ENCODE measurements at regions not wholly inside any gene's neighbourhood (a gene's known extent, or its start where the extent isn't known, plus 50 kb on each side); places are given as distances from the start of the nearest gene placed in this dataset.
"Not testable (repeated sequence)": the region's sequence is repeated elsewhere in the genome, so short reads cannot be mapped to it uniquely, and the experiment has no call there.

GRCh38 chr12:32010631-32011336 is 51.6 kb downstream of the RESF1 start:
- DNase-seq, result no peak

DNA sequence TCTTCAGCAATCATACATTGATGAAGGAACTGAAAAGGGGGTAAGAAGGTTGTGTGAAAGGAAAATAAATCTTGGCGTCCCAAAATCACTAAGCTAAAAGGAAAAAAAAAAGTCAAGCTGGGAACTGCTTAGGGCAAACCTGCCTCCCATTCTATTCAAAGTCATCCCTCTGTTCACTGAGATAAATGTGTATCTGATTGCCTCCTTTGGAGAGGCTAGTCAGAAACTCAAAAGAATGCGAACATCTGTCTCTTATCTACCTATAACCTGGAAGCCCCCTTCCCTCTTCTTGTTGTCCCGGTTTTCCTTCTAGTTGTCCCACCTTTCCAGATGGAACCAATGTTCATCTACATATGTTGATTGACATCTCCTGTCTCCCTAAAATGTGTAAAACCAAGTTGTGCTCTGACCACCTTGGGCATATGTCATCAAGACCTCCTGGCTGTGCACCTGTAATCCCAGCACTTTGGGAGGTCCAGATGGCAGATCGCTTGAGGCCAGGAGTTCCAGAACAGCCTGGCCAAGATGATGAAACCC is 53.1 kb downstream of the RESF1 start:
- DNase-seq, result no peak

GRCh38 chr12:32015036-32015435 is 55.8 kb downstream of the RESF1 start:
- DNase-seq, result no peak

DNA sequence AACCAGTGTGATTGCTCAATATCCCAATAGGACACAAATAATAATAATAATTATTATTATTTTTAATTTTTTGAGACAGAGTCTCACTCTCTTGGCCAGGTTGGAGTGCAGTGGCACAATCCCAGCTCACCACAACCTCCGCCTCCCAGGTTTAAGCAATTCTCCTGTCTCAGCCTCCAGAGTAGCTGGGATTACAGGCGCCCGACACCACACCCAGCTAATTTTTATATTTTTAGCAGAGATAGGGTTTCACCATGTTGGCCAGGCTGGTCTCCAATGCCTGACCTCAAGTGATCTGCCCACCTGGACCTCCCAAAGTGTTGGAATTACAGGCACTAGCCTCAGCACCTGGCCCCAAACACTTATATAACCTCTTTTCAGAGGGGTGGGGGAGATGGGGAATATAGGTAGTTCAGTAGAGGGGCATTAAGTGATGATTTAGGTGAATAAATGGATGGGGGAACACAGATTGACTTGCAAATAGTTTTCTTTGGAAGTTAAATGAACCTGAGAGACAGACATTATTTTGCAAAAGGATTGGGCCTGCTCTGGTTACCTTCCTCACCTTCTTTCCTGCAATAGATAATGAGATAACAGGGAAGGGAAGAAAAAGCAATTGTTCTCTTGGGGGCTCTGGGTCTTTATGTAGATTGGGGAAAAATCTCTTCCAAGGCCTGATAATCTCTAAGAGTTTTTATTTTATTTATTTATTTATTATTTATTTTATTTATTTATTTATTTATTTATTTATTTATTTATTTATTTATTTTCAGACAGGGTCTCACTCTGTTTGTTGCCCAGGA is 57.7 kb downstream of the RESF1 start:
- no peak for DNase-seq

DNA sequence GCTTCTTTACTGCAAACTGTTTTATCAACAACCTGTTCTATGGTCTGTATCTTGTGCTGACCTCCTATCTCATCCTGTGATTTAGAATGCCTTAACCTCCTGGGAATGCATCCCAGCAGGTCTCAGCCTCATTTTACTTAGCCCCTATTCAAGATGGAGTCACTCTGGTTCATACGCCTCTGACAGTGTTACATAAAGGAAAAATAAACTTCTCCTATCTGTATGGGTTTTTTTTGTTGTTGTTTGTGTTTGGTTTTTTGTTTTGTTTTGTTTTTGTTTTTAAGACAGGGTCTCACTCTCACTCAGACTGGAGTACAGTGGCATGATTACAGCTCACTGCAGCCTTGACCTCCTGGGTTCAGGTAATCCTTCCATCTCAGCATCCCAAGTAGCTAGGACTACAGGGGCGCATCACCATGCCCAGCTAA is 62.1 kb downstream of the RESF1 start:
- DNase-seq, result no peak

DNA sequence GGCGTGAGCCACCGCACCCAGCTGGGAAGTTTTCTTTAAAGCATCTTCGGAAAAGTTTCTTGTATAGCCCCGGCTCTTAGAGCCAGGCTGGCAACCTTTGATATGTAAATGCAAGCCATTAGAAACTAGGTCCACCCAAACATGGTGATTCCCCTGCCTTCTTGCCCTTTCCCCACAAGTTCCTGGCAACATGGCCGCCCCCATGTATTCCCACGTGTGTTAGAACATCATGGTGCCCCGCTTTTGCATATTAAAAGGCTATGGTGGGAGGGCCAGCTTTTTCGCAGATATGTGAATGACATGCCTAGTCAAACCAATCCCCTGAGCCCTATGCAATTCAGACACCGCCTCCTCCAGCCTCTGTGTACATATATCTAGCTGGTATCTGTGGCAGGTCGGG is 63.2 kb downstream of the RESF1 start:
- DNase-seq, result not testable (repeated sequence)

- DNase-seq, result not testable (repeated sequence)
Observed at GRCh38 chr12:32023861-32024260, 64.6 kb downstream of the RESF1 start.

DNA sequence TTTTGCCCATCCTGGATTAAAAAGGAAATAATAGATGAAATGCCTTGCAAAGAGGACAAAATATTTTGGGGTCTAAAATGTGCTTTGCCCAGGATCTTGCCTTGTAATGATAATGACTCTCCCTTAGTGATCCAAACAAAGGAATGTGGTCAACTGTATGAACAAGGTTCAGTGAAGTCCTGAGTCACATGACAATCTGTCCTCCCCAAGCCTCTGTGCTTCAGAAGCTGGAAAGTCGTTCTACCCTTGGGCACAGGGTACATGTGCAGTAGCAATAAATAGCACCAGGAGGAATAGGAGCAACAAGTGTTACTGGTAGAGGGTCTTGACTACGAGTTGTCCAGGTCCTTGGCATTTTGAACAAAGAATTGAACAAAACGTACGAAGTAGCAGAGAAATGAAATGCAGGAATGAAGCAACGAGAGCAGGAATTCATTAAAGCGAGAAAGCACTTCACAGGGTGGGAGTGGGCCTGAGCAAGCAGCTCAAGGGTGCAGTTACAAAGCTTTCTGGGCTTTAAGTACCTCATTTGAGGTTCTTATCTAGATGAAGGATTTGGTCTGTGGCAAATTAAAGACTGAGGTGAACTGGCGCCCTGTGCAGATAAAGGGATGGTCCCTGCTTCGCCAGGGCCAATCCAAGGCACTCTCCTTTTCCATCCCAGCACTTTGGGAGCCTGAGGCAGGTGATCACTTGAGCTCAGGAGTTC is 65.8 kb downstream of the RESF1 start:
- no peak for DNase-seq

DNA sequence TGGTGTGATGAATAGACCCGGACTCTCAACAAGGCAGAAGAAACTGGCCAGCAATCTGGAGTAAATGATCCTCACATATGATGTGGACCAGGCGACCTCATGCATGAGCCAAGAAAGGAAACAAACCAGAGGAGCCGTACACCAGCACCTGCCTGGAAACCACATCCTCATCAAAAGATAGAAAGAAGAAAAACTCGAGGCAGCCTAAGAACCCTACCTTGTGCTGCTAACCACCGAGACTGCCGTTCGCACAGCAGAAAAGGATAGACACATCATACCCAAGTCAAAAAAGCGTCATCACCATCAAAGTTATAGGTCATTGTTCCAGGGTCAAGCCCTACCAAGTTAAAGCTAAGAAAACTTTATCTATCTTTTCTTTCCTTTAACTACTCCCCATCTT is 66.7 kb downstream of the RESF1 start:
- no peak for DNase-seq

GRCh38 chr12:32027684-32028365 is 68.6 kb downstream of the RESF1 start:
- no peak for DNase-seq

DNA sequence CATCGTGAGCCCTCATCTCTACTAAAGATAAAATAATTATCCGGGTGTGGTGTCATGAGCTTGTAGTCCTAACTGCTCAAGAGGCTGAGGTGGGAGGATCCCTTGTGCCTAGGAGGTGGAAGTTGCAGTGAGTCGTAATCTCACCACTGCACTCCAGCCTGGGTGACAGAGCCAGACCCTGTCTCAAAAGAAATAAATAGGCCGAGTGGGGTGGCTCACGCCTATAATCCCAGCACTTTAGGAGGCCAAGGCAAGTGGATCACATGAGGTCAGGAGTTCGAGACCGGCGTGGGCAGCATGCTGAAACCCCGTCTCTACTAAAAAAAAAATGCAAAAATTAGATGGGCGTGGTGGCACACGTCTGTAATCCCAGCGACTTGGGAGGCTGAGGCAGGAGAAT is 70.9 kb downstream of the RESF1 start:
- no peak for DNase-seq

DNA sequence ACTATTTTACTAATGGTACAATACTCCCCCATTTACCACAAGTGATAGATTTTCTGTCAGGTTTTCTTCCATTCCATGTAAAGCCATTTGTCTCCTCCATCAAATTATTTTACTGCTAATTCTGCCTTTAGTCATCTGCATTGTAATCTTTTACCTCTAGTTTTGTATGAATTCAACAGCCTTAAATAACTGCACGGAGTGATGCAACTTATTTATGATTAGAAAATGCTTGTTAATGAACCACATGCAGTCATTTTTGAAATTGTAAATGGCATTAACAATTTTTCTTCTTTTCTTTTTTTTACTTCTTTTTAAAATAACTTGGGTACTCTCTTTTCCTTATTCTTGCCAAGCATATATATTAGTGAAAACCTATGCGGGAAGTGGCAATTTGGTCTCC is 71.5 kb downstream of the RESF1 start:
- no peak for DNase-seq

- peak; percentile 35 for DNase-seq
Observed at GRCh38 chr12:32031109-32031508, 71.9 kb downstream of the RESF1 start.

DNA sequence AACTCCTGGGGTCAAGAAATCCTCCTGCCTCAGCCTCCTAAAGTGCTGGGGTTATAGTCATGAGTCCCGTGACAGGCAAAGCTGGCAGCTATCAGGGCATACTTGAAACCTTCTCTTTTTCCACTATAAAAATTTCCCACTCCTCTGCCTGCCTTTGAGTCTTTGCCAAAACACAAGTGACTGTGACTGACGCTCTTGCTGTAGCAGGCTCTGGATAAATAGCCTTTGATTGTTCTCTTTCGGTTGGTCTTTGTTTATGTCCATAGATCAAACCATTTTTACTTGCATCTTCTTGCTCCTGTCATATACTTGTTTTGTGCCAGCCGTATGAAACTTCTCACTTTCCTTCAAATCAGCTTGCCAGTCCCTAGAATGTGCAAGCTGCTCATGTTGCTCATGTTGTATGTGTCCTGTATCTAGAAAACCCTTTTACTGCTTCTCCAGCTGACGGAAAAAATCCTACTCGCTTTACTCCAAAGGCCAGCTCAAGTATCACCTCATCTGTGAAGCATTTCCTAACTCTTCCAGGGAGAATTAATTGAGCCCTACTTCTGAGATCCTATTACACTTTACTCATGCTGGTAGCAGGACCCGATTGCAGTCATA is 73.1 kb downstream of the RESF1 start:
- peak; percentile 74 for DNase-seq

DNA sequence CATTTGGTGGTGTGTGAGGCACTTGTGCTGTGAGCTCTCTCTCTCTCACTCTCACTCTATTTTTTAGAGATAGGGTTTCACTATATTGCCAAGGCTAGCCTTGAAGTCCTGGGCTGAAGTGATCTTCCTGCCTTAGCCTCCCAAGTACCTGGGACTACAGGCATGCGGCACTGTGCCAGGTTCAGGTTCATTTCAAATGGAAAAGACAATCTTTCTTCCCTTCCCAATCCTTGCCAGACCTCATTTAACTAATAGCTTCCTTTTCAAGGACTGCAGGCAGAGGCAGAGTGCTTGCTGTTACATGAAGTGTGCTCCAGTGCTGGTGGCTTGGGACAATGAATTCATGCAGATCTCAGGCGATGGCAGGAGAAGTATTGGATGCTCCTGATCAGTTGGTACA is 73.2 kb upstream of the BICD1 start:
- no peak for DNase-seq

GRCh38 chr12:32034045-32034444 is 72.6 kb upstream of the BICD1 start:
- DNase-seq, result peak; percentile 33

DNA sequence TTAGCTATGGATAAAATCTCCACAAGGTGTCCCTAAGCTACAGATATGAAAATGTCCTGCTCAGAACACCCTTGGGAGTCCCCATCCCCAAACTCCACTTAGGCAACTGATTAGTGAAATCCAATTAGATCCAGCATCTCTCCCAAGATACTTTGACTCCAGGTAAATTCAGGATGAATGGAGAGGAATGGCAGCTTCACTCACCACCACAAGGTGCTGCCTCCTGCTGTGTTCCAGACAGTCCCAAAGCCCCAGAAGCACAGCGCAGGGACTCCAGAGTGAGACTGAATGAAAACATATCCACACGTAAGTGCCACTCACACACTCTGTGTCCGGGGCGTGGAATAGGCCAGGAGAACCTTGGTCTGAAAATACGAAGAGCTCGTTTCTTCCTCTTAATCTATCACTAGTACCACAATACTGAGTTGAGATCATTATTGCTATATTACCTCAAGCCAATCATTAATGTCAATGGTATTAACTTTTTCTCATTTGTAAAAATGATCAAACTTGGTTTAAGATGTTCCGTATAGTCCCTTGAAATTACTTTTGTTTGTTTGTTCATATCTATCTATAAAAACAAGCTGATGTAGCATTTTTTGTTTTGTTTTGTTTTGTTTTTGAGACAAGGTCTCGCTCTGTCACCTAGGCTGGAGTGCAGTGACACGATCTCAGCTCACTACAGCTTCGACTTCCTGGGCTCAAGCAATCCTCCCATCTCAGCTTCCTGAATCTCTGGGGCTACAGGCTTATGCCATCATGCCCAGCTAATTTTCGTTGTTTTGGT is 70.0 kb upstream of the BICD1 start:
- DNase-seq, result no peak

- peak; percentile 80 for DNase-seq
Observed at GRCh38 chr12:32039347-32039746, 67.3 kb upstream of the BICD1 start.

DNA sequence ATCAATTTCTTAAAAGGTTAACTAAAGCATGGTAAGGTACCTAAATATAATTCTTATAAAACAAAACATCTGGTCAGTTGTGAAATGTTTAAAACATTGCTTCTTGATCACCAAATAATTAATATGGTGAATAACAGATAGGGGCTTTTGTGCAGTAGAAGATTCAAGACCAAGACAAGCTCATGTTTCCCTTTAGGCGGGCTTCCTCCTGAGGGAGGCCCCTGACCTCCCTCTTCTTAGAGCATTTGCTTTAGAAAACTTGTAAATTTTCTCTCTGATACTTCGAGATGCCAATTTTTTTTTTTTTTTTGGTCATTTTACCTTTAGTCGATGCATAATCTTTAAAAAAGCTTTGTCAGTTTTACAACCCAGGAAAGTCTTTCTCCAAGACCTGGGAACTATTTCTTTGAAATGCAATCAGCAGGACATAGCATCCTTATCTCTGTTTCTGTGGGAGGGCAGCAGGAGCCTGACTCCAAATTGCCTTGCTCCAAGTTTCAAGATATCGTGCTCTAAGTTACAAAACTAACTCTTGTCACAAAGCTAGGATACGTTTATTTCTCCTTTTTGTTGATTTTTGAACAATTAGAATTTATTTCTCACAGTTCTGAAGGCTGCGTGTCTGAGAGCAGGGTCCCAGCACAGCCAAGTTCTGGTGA is 66.6 kb upstream of the BICD1 start:
- DNase-seq, result no peak

GRCh38 chr12:32043928-32044549 is 62.6 kb upstream of the BICD1 start:
- no peak for DNase-seq
